NCI-H345 treated with DMSO at 0.1 percent for 48 hours (cell line): ENCODE measurements at regions not wholly inside any gene's neighbourhood (a gene's known extent, or its start where the extent isn't known, plus 50 kb on each side); places are given as distances from the start of the nearest gene placed in this dataset.

ENCODE experiments used
- DNase-seq: peaks from one replicate; lab custom pipeline; 2025; ENCODE audit not compliant: unreplicated experiment; lab: John Stamatoyannopoulos, UW

DNA sequence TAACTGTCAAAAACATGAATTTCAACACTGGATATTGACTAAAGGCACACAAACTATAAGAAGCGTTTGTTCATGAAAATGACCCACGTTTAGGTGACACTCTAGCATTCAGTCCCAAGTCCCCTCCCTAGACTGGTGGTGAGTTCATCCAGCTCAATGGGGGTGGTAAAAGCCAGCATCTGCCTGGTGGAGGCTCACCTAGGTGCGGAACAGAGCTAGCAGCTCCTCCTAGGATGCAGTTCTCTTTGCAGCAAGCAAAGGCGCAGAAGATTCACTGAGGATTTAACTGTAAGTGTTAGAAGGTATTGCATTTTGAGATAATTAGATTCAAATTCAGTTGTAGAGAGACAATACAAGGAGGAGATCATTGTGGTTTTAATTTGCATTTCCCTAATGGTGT, 87.6 kb downstream of the VSTM2A start:
- no peak for DNase-seq

DNA sequence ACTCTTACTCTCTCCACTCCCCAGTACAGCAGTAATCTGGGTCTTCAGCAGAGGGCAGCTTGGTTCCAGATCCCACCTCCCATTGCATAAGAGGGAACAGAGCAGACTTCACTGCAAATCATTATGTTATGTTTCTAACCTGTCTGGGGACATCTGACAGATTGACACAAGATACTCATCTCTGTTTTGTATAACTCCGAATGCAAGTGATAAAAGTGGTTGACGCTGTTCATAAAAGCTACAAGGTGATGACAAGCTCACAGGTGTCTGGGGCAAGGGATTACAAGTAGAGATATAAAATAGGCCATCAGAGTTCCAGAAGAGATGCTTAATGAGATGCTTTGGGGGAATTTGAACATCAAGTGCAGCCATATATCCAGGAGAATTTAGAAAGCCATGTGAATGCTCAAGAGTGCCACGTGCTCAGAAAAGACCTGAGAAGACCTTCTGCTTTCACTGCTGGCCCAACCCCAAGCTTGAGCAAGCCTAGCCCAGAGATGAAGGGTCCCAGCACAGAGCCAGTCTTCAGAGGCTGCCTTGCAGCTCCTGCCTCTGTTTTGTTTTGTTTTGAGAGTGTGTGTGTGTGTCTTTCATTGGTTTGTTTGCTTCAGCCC, 80.6 kb downstream of the VSTM2A start:
- no peak for DNase-seq
